Lower leg skin (tissue), 4 donors: ENCODE measurements at regions not wholly inside any gene's neighbourhood (a gene's known extent, or its start where the extent isn't known, plus 50 kb on each side); places are given as distances from the start of the nearest gene placed in this dataset.

Experiments
- DNase-seq, 2 donors: peaks; one replicate each; pipeline ENCODE4 v3.0.0-alpha.2; 2019; ENCODE audit warnings: low spot score in 2 of 2
- H3K4me3 ChIP-seq: fragments of 200-600 bp; sonication (generic); 2 replicates; pipeline ENCODE4 v1.5.1; 2017; ENCODE audit warnings: mild to moderate bottlenecking, low read depth; ENCODE audit not compliant: poor library complexity, severe bottlenecking
- POLR2A ChIP-seq, 2 donors: fragments of 450-650 bp; IDR thresholded peaks; one replicate each; pipeline ENCODE4 v1.6.1; 2016 to 2017; ENCODE audit warnings: antibody characterized with exemption in 2 of 2, mild to moderate bottlenecking in 1 of 2, moderate library complexity in 1 of 2
- WGBS, 2 donors: methylation state at CpG; one replicate each; pipeline ENCODE4 v1.1.5; 2018; 5-methylcytosine and 5-hydroxymethylcytosine counted together
- intact Hi-C: fragments of 100-400 bp; cut with DNase I; formaldehyde crosslinking; loops from one replicate; pipeline ENCODE4 v1.15.0; 2023; ENCODE audit warnings: low total_unique reads
- TF ChIP-seq, protein P1 (sequence below), 3 donors: fragments of 450-650 bp; IDR thresholded peaks; one replicate each; pipeline ENCODE4 v1.5.1; 2016; ENCODE audit warnings: antibody characterized with exemption in 3 of 3, mild to moderate bottlenecking in 3 of 3, moderate library complexity in 2 of 3

DNA sequence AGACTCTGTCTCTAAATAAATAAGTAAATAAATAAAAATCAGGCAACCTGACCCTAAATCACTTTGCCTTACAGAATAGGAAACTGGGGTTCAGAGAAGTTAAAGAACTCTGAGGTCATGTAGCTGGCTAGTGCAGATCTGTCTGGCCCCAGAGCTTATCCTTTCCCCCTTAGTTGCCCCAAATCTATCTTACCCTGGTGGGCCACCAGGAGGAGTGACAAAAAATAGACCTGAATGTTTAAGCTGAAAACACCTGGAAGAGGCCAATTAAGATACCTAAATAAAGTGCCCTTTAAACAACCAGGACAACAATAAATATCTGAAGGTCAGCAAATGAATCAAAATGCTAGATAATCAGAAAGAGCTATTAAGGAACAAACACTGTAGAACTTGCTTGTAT, 59.7 kb downstream of the TEX35 start:
- H3K4me3 ChIP-seq, result no peak overlapping the region
- TF ChIP-seq, protein P1, sequence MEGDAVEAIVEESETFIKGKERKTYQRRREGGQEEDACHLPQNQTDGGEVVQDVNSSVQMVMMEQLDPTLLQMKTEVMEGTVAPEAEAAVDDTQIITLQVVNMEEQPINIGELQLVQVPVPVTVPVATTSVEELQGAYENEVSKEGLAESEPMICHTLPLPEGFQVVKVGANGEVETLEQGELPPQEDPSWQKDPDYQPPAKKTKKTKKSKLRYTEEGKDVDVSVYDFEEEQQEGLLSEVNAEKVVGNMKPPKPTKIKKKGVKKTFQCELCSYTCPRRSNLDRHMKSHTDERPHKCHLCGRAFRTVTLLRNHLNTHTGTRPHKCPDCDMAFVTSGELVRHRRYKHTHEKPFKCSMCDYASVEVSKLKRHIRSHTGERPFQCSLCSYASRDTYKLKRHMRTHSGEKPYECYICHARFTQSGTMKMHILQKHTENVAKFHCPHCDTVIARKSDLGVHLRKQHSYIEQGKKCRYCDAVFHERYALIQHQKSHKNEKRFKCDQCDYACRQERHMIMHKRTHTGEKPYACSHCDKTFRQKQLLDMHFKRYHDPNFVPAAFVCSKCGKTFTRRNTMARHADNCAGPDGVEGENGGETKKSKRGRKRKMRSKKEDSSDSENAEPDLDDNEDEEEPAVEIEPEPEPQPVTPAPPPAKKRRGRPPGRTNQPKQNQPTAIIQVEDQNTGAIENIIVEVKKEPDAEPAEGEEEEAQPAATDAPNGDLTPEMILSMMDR (IDR thresholded peaks at IDR 0.05), result no peak
- TF ChIP-seq POLR2A (IDR thresholded peaks at IDR 0.05), result no peak
- no peak for DNase-seq
- intact Hi-C loops, result no loop called here

DNA sequence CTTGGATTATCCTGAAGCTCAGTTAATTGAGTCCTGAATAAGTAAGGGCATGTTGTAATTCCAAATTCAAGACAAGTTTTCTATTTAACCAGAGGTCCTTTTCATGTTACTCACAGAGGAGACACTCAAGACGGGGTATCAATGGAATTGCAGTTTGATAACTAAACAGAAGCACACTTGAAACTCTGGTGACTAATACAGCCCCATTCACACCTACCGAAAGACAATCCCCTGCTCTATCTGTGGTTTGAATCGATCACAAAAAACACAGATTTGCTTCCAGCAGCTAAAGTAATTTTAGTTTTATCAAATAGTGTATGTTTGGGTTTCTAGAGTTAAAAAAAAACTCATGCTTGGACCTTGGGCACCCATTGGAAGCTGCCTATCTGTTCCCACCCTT, 60.4 kb downstream of the TEX35 start:
- no peak overlapping the region for H3K4me3 ChIP-seq
- TF ChIP-seq, protein P1 (IDR thresholded peaks at IDR 0.05), result no peak
- TF ChIP-seq POLR2A (IDR thresholded peaks at IDR 0.05), result no peak
- intact Hi-C loops, result no loop called here
- WGBS, 2 donors, result 86 to 94% methylated on average over 3 of the region's 3 CpGs
- no peak for DNase-seq

DNA sequence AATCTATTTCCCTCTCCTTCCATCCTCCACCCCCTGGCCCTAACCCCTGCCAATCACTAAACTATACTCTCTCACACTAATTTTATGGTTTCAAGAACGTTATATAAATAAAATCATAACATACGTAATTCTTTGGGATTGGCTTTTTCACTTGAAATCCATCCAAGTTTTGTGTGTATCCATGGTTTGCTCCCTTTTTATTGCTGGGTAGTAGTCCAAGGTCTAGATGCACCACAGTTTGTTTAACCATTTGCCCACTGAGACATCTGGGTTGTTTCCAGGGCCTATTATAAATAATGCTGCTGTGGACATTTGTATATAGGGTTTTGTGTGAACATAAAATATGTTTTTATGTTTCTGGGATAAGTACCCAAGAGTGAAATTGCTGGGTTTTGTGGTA, 61.4 kb downstream of the TEX35 start:
- intact Hi-C loops, result no loop called here
- no peak for DNase-seq
- TF ChIP-seq POLR2A (IDR thresholded peaks at IDR 0.05), result no peak
- TF ChIP-seq, protein P1 (IDR thresholded peaks at IDR 0.05), result no peak
- H3K4me3 ChIP-seq, result no peak overlapping the region
- 51 to 77% methylated on average over 2 of the region's 2 CpGs for WGBS, 2 donors

DNA sequence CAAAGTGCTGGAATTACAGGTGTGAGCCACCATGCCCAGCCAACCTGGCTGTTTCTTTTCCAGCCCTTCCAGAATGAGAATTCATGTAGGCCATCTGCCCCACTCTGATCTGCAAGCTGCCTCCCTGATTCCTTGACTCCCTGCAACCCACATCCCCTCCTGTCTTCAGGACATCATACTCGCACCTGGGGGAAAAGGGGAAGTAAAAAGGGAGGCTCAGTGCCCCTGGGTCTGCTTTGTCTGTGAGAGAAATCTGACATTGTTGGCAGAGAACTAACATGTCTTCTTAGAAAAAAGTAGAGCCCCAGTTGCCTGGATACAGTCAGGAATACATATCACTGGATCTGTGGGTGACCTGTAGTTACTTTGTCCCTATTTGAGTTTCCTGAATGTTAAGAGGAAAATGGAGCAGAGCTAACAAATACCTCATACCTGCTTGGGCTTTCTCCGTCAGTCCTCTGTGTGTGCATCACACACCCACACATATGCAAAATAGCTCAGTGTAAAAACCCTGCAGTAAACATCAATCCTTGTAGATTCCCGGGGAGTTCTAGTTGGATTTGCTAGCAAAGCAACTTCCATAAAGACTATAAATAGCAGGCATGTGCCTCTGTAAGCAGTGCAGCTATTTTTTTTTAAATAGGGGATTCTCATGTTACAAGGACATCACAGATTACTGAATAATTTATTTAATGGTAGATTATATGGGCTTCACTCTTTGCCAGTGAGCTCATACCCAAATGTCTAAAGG, 62.9 kb downstream of the TEX35 start:
- WGBS, 2 donors, result 40 to 58% methylated on average over 3 of the region's 3 CpGs
- H3K4me3 ChIP-seq, result no peak overlapping the region
- no peak for TF ChIP-seq POLR2A (IDR thresholded peaks at IDR 0.05)
- TF ChIP-seq, protein P1 (IDR thresholded peaks at IDR 0.05), result no peak
- intact Hi-C loops, result no loop called here
- no peak for DNase-seq

DNA sequence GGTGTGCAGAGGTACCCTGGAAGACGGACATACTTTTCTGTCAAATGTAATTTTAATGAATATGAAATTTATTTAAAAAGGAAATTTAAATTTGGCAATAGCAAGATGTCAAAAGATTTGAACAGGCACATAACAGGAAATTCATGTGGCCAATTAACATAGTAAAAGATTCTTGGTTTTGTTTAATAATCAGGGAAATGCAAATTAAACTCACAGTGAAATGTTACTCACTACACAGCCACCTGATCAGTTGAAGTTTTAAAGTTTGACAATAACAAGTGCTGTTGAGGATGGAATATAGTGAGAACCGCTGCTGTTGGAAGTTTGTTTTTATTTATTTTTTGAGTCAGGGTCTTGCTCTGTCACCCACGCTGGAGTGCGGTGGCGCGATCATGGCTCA, 63.9 kb downstream of the TEX35 start:
- DNase-seq, result no peak
- no peak overlapping the region for H3K4me3 ChIP-seq
- no peak for TF ChIP-seq POLR2A (IDR thresholded peaks at IDR 0.05)
- TF ChIP-seq, protein P1 (IDR thresholded peaks at IDR 0.05), result no peak
- intact Hi-C loops, result no loop called here
- 92 to 98% methylated on average over 6 of the region's 6 CpGs for WGBS, 2 donors

DNA sequence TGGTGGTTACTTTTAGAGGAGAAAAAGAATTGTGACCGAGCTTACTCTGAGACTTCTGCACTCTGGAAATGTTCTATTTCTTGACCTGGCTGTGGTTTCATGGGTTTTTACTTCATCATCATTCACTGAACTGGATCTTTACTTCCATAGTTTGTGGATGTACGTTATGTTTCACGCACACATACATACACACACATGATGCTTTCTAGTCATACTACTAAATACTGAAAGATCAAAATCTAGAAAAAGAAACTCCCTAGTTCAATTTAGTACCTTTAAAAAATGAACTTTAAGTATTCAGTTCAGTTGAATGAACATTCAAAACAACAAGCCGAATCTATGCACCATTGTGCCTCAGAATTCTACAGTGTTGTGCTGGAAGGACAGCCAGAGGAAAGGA, 65.0 kb downstream of the TEX35 start:
- DNase-seq, result no peak
- intact Hi-C loops, result no loop called here
- WGBS, 2 donors, result 89 to 91% methylated on average over 4 of the region's 4 CpGs
- no peak overlapping the region for H3K4me3 ChIP-seq
- TF ChIP-seq POLR2A (IDR thresholded peaks at IDR 0.05), result no peak
- TF ChIP-seq, protein P1 (IDR thresholded peaks at IDR 0.05), result no peak
